SK-N-SH (cell line): ENCODE measurements at regions not wholly inside any gene's neighbourhood (a gene's known extent, or its start where the extent isn't known, plus 50 kb on each side); places are given as distances from the start of the nearest gene placed in this dataset.

ENCODE experiments used
- CTCF ChIA-PET: fragments of 300-600, 350-600 bp; formaldehyde crosslinking; extraction: SDS; loops from one replicate; lab custom pipeline; 2021; lab: Yijun Ruan, JAX
- POLR2A ChIA-PET: fragments of 350-600 bp; sonication (Branson Sonifier 250); formaldehyde crosslinking; extraction: SDS; loops from one replicate; lab custom pipeline; 2020; ENCODE audit warnings: antibody characterized with exemption, inconsistent platforms; lab: Yijun Ruan, JAX
- DNase-seq: peaks from one replicate; pipeline ENCODE4 v3.0.0; 2012
- H2AFZ ChIP-seq: fragments of 200-600 bp; sonication (generic); 2 replicates; pipeline ENCODE4 v1.8.1; 2016; ENCODE audit warnings: antibody characterized with exemption, mild to moderate bottlenecking, low read depth
- H3F3A ChIP-seq: fragments of 200-600 bp; sonication (generic); replicated peaks from 2 replicates; pipeline ENCODE3; 2016; ENCODE audit warnings: antibody characterized with exemption, mild to moderate bottlenecking; ENCODE audit not compliant: insufficient read depth
- H3K27ac ChIP-seq, 2 experiments: fragments of 200-500 bp in 1 of 2; fragments of 200-600 bp in 1 of 2; sonication (Bioruptor generic) in 1 of 2; sonication (generic), shearing (Covaris generic) in 1 of 2; 2 replicates each; pipeline versions ENCODE4 v1.5.1 to v1.6.1; 2014 to 2016; ENCODE audit warnings: low read depth in 2 of 2, inconsistent platforms in 1 of 2, low read length in 1 of 2, mild to moderate bottlenecking in 1 of 2, mixed read lengths in 1 of 2
- H3K27me3 ChIP-seq: fragments of 200-600 bp; sonication (generic), shearing (Covaris generic); 2 replicates; pipeline ENCODE4 v1.6.1; 2016; ENCODE audit warnings: mixed run types; ENCODE audit not compliant: insufficient read depth
- H3K36me3 ChIP-seq, 2 experiments: fragments of 200-500 bp in 1 of 2; fragments of 200-600 bp in 1 of 2; sonication (Bioruptor generic) in 1 of 2; sonication (generic) in 1 of 2; replicated peaks in 1 of 2; 2 replicates each; pipeline versions ENCODE3 to v1.5.1; 2014 to 2016; ENCODE audit warnings: low read length in 1 of 2, mild to moderate bottlenecking in 1 of 2; ENCODE audit not compliant: insufficient read depth in 2 of 2, control insufficient read depth in 1 of 2
- H3K4me1 ChIP-seq, 2 experiments: fragments of 200-500 bp in 1 of 2; fragments of 200-600 bp in 1 of 2; sonication (Bioruptor generic) in 1 of 2; sonication (generic), shearing (Covaris generic) in 1 of 2; 2 replicates each; pipeline versions ENCODE4 v1.5.1 to v1.6.1; 2014 to 2016; ENCODE audit warnings: low read depth in 1 of 2, low read length in 1 of 2, mixed run types in 1 of 2; ENCODE audit not compliant: insufficient read depth in 2 of 2, control insufficient read depth in 1 of 2
- H3K4me2 ChIP-seq: fragments of 200-600 bp; sonication (generic), shearing (Covaris generic); 2 replicates; pipeline ENCODE4 v1.6.1; 2017; ENCODE audit warnings: mixed run types
- H3K4me3 ChIP-seq, 2 experiments: fragments of 200-500 bp in 1 of 2; fragments of 200-600 bp in 1 of 2; sonication (Bioruptor generic) in 1 of 2; sonication (generic), shearing (Covaris generic) in 1 of 2; 2 replicates each; pipeline versions ENCODE4 v1.5.1 to v1.8.1; 2014 to 2016; ENCODE audit warnings: low read depth in 2 of 2, inconsistent platforms in 1 of 2, low read length in 1 of 2, mild to moderate bottlenecking in 1 of 2, mixed read lengths in 1 of 2, moderate library complexity in 1 of 2
- H3K79me2 ChIP-seq: fragments of 200-600 bp; sonication (generic); 2 replicates; pipeline ENCODE4 v1.8.1; 2017; ENCODE audit warnings: mild to moderate bottlenecking; ENCODE audit not compliant: insufficient read depth
- H3K9ac ChIP-seq: fragments of 200-600 bp; sonication (generic); 2 replicates; pipeline ENCODE4 v1.6.1; 2017; ENCODE audit warnings: mixed run types
- H3K9me2 ChIP-seq: fragments of 200-600 bp; sonication (generic); 2 replicates; pipeline ENCODE4 v1.6.1; 2017; ENCODE audit warnings: mixed run types
- H3K9me3 ChIP-seq: fragments of 200-600 bp; sonication (generic); 2 replicates; pipeline ENCODE4 v1.6.1; 2017; ENCODE audit warnings: mixed run types, mild to moderate bottlenecking, moderate library complexity
- H4K20me1 ChIP-seq: fragments of 200-600 bp; sonication (generic); 2 replicates; pipeline ENCODE4 v1.6.1; 2017; ENCODE audit warnings: mild to moderate bottlenecking, mixed run types; ENCODE audit not compliant: insufficient read depth
- CHD2 ChIP-seq: fragments of 150-350 bp; IDR thresholded peaks from 2 replicates; pipeline ENCODE4 v1.6.1; 2018; ENCODE audit warnings: low read length; ENCODE audit not compliant: partially characterized antibody
- EP300 ChIP-seq, 2 experiments: IDR thresholded peaks; 2 replicates each; pipeline versions ENCODE4 v1.4.0 to v1.6.1; 2012; ENCODE audit warnings: borderline replicate concordance in 1 of 2, low read depth in 1 of 2, low read length in 1 of 2
- FOSL2 ChIP-seq: IDR thresholded peaks from 2 replicates; pipeline ENCODE4 v1.4.0; 2012; ENCODE audit warnings: low read depth, mild to moderate bottlenecking, moderate library complexity, borderline replicate concordance
- FOXM1 ChIP-seq: IDR thresholded peaks from 2 replicates; pipeline ENCODE4 v1.4.0; 2012; ENCODE audit warnings: low read depth, mild to moderate bottlenecking
- GATA2 ChIP-seq: sonication (generic); formaldehyde crosslinking; IDR thresholded peaks from 2 replicates; pipeline ENCODE4 v1.5.0; 2020; ENCODE audit warnings: mild to moderate bottlenecking, missing genetic modification reagents
- JUND ChIP-seq: IDR thresholded peaks from 2 replicates; pipeline ENCODE4 v1.4.0; 2012
- MEF2A ChIP-seq: IDR thresholded peaks from 2 replicates; pipeline ENCODE4 v1.4.0; 2012; ENCODE audit warnings: low read depth, borderline replicate concordance
- MXI1 ChIP-seq: IDR thresholded peaks from 2 replicates; pipeline ENCODE4 v1.6.1; 2012; ENCODE audit warnings: mild to moderate bottlenecking, low read depth, low read length, improper control_type of control experiment
- NRF1 ChIP-seq: IDR thresholded peaks from 2 replicates; pipeline ENCODE4 v1.6.1; 2012; ENCODE audit warnings: low read depth, mild to moderate bottlenecking, low read length
- RAD21 ChIP-seq: IDR thresholded peaks from 2 replicates; pipeline ENCODE4 v1.6.1; 2012; ENCODE audit warnings: mild to moderate bottlenecking, low read length
- RCOR1 ChIP-seq: fragments of 150-350 bp; IDR thresholded peaks from 2 replicates; pipeline ENCODE4 v1.6.1; 2017; ENCODE audit warnings: antibody characterized with exemption, low read length
- RXRA ChIP-seq: IDR thresholded peaks from 2 replicates; pipeline ENCODE4 v1.4.0; 2012; ENCODE audit warnings: low read depth, mild to moderate bottlenecking, borderline replicate concordance
- SIN3A ChIP-seq: IDR thresholded peaks from 2 replicates; pipeline ENCODE4 v1.6.1; 2012; ENCODE audit warnings: low read depth, mild to moderate bottlenecking, low read length, moderate library complexity, borderline replicate concordance
- TEAD4 ChIP-seq: IDR thresholded peaks from 2 replicates; pipeline ENCODE4 v1.4.0; 2012; ENCODE audit warnings: mild to moderate bottlenecking, borderline replicate concordance; ENCODE audit not compliant: insufficient read depth
- YY1 ChIP-seq: IDR thresholded peaks from 2 replicates; pipeline ENCODE4 v1.4.0; 2012; ENCODE audit warnings: low read depth, mild to moderate bottlenecking
- WGBS: methylation state at CpG from one replicate; pipeline ENCODE4 v1.1.6; 2017; ENCODE audit warnings: low lambda C conversion rate; 5-methylcytosine and 5-hydroxymethylcytosine counted together
- TF ChIP-seq, protein P1 (sequence below): IDR thresholded peaks from 2 replicates; pipeline ENCODE4 v1.4.0; 2012; ENCODE audit warnings: low read depth
- TF ChIP-seq, protein P2 (sequence below): IDR thresholded peaks from 2 replicates; pipeline ENCODE4 v1.4.0; 2012; ENCODE audit warnings: low read depth, borderline replicate concordance

DNA sequence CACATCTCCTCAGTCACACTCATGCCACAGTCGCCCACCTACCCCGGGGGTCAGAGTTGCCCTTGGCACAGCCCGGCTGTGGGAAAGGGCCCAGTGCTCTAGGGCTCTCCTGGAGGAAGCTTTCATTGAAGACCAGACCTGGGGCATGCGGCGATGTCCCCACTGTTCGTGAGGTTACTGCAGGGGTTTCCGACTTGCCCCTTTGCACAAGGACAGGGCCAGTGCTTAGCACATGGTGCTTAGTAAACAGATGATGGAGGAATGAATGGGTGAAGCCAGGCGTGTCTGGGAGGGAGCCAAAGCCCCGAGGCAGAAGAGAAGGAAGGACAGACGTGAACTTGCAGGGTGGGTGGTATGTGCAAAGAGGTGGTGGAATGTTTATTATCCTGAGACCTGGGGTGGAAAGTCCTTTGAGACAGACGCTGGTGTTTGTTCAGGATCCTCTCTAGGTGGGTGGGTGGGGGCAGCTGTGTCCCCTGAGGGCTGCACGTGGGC is 205.9 kb upstream of the ARL4C start:
- POLR2A ChIA-PET, result no interaction called here
- Histone ChIP-seq H3K36me3 (no peaks in the 10 kb centered on the region), H3K4me1 (no peaks in the 10 kb centered on the region; a peak in 1 of 4 replicates), H3K27me3 (no peaks in the 10 kb centered on the region), H3K4me3 (no peak overlapping the region), H4K20me1 (no peaks in the 10 kb centered on the region), H3K9me3 (no peaks in the 10 kb centered on the region), H3K79me2 (no peaks in the 10 kb centered on the region), H3K27ac (no peak overlapping the region), H3K4me2 (no peak overlapping the region), H3K9ac (no peak overlapping the region), H3F3A (no peaks in the 10 kb centered on the region), H3K9me2 (no peaks in the 10 kb centered on the region), H2AFZ (no peak overlapping the region)
- no peak for TF ChIP-seq SIN3A
- TF ChIP-seq, protein P1, sequence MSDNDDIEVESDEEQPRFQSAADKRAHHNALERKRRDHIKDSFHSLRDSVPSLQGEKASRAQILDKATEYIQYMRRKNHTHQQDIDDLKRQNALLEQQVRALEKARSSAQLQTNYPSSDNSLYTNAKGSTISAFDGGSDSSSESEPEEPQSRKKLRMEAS, result no peak
- TF ChIP-seq RXRA, result no peak
- no peak for TF ChIP-seq GATA2 (CRISPR knock-in tag)
- TF ChIP-seq, protein P2, sequence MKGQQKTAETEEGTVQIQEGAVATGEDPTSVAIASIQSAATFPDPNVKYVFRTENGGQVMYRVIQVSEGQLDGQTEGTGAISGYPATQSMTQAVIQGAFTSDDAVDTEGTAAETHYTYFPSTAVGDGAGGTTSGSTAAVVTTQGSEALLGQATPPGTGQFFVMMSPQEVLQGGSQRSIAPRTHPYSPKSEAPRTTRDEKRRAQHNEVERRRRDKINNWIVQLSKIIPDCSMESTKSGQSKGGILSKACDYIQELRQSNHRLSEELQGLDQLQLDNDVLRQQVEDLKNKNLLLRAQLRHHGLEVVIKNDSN, result no peak
- TF ChIP-seq RAD21, result no peak
- TF ChIP-seq YY1, result no peak
- no peak for TF ChIP-seq MEF2A
- TF ChIP-seq RCOR1, result no peak
- TF ChIP-seq NRF1, result no peak
- no peak for TF ChIP-seq FOXM1
- no peak for TF ChIP-seq MXI1
- DNase-seq, result no peak
- CTCF ChIA-PET, result interaction anchor here (0.6 kb wide), 1 partner anchor 324 kb away, joined by 3 read pairs; no protein-coding TSS in a partner anchor
- 75% methylated on average over 12 of the region's 12 CpGs for whole genome bisulfite sequencing

DNA sequence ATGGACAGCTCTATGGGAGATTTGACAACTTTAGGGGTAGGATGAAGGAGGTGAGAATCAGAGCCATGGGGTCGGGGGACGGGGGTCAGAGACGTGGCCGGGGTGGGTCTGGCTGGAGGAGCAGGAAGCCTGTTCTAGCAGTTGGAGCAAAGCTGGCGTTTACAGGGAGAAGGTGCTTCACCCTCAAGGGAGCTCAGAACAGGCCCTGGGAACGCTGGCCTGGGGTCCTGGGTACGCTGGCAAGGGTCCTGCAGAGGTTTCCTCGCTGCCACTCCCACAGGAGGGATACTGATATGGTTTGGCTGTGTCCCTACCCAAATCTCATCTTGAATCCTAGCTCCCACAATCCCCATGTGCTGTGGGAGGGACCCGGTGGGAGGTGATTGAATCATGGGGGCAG is 205.0 kb upstream of the ARL4C start:
- no peaks in the 10 kb centered on the region for H3K79me2 ChIP-seq
- no peak for DNase-seq
- H3K36me3 ChIP-seq, result no peaks in the 10 kb centered on the region
- no peak overlapping the region for H3K27ac ChIP-seq
- H3K9me3 ChIP-seq, result no peaks in the 10 kb centered on the region
- H3K9ac ChIP-seq, result no peak overlapping the region
- H3K4me1 ChIP-seq, result no peaks in the 10 kb centered on the region; a peak in 1 of 4 replicates
- H4K20me1 ChIP-seq, result no peaks in the 10 kb centered on the region
- CTCF ChIA-PET, result no interaction called here
- no peaks in the 10 kb centered on the region for H3F3A ChIP-seq
- no peak overlapping the region for H3K4me3 ChIP-seq
- H3K27me3 ChIP-seq, result no peaks in the 10 kb centered on the region
- no peak for TF ChIP-seq FOSL2
- no peak for TF ChIP-seq YY1
- TF ChIP-seq, protein P2, result no peak
- no peak for TF ChIP-seq JUND
- TF ChIP-seq EP300 (IDR thresholded peaks at IDR 0.05; ENCODE audit: borderline replicate concordance in 1 of 2, low read depth in 1 of 2, low read length in 1 of 2), result no peak
- TF ChIP-seq NRF1, result no peak
- no peak for TF ChIP-seq CHD2
- no peak for TF ChIP-seq TEAD4
- TF ChIP-seq, all 33 proteins: peak for 0
- H3K4me2 ChIP-seq, result no peak overlapping the region
- 87% methylated on average over 6 of the region's 9 CpGs for WGBS
- POLR2A ChIA-PET, result no interaction called here
- H2AFZ ChIP-seq, result no peak overlapping the region
- H3K9me2 ChIP-seq, result no peaks in the 10 kb centered on the region
